Fibroblast of villous mesenchyme (primary cell): ENCODE measurements at regions not wholly inside any gene's neighbourhood (a gene's known extent, or its start where the extent isn't known, plus 50 kb on each side); places are given as distances from the start of the nearest gene placed in this dataset.
"Not testable (repeated sequence)": the region's sequence is repeated elsewhere in the genome, so short reads cannot be mapped to it uniquely, and the experiment has no call there.

Experiments
- DNase-seq: peaks from one replicate; pipeline ENCODE4 v3.0.0-alpha.2; 2010; ENCODE audit warnings: low read depth
- H3K4me3 ChIP-seq: 2 replicates; pipeline ENCODE4 v1.5.1; 2011; ENCODE audit warnings: low read depth, mild to moderate bottlenecking, low read length
- CTCF ChIP-seq: IDR thresholded peaks from 2 replicates; pipeline ENCODE4 v1.5.1; 2012; ENCODE audit warnings: low read depth, mild to moderate bottlenecking, low read length; ENCODE audit not compliant: insufficient read depth

- TF ChIP-seq CTCF: no peak
- H3K4me3 ChIP-seq: no peak overlapping the region
- DNase-seq: no peak
Measured at GRCh38 chr15:20652914-20653313, 111.3 kb upstream of the GOLGA6L6 start.

- H3K4me3 ChIP-seq, DNase-seq: not testable (repeated sequence)
Measured at GRCh38 chr15:20648402-20648975, 106.9 kb upstream of the GOLGA6L6 start.

DNA sequence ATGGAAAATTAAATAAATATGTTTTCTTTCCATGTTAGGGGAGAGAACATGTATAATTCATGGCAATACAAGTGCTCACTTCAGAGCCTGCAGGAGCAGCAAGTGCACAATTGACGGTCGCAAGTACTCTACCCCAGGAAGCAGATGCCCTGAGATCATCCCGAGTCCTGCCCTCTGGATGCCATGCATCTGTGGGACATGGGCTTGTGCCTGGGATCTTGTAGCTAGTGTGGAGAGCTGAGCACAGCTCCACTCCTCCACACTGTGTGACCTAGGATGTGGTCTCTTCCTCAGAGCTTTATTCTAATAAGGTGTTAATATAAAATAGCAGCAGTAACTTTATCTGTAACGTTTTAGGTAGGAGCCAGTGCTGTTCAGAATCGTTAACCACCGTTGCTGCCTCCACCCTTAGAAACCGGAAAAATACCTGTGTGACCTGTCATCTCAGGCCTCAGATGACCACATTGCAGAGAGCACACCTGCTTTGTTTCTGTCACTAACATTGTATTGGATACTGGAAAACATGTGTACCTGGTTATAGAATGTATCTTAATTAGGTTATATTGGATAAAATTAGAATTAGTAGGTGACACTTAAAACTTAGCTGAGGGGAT, 105.0 kb upstream of the GOLGA6L6 start:
- no peak overlapping the region for H3K4me3 ChIP-seq
- DNase-seq: no peak
- no peak for TF ChIP-seq CTCF

DNA sequence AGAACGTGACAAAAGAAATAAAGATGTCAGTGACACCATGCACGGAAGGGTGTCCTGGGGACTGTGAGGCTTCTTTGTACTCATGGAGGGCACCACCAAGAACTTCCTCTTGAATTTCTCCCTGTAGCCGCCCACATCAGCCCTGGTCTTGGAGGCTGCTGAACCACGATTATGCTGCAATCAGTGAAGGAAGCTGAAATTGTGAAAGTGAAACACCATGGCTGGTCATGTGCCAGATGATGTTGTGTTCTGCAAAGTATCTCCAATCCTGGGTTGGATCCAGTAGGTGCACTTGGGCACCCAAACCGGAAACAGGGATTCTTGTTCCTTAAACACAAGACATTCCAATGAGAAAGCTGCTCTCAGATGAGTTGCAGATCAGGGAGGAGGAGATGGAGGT, 104.4 kb upstream of the GOLGA6L6 start:
- no peak for TF ChIP-seq CTCF
- peak; percentile 24 for DNase-seq
- H3K4me3 ChIP-seq: no peak overlapping the region

DNA sequence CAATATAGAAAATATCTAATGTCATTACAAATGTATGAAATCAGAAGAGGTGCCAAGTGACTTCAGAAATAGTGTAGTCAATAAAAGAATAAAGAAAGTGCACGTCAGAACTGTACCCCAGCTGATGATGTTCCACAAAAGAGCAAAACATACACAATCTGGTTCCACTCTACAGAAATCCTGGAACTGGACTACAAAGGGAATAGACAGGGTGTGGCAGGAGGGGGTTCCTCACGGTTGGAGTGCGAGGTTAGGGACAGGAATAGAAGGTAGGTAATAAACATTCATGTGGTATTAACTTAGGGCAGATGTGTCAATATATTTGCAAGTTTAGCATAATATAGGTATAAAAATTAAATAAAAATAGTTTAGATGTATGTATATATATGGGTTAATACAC, 103.3 kb upstream of the GOLGA6L6 start:
- DNase-seq: no peak
- no peak for TF ChIP-seq CTCF

DNA sequence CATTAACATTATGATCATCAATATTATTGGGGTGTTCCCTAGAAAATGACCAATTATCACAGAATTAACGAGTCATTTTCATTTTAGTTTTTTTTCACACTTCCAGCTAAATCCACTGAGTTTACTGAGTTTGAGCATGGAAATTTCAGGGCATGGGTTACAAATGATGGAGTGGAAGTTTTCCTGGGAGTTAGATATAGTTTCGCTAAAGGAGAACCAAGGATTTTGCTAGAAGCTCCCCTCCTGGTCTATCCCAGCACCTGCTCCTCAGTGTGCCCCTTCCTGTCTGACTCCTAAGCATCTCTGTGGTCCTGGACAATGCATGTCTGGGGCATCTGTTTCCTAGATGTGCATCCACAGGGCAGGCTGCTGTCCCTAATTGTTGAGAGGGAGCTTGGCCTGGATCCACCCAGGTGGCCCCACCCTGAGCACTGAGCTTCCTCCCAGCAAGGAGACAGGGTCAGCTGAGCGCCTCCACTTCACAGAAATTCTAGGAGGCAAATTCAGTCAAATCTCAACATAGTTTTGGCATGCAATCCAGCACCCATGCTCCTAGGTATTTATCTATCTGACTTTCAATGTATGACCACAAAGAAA, 102.3 kb upstream of the GOLGA6L6 start:
- TF ChIP-seq CTCF: no peak
- DNase-seq: no peak
- no peak overlapping the region for H3K4me3 ChIP-seq

More for the DNA sequence above, 103.3 kb upstream of the GOLGA6L6 start:
- H3K4me3 ChIP-seq: no peak overlapping the region

GRCh38 chr15:20643024-20643770, 101.6 kb upstream of the GOLGA6L6 start:
- H3K4me3 ChIP-seq: no peak overlapping the region
- TF ChIP-seq CTCF: no peak
- no peak for DNase-seq
